Neural cell (in vitro differentiated cells): ENCODE measurements at regions not wholly inside any gene's neighbourhood (a gene's known extent, or its start where the extent isn't known, plus 50 kb on each side); places are given as distances from the start of the nearest gene placed in this dataset.

Source experiments
- H2AFZ ChIP-seq: fragments of 200-600, 300-800 bp; sonication (generic), shearing (Covaris generic); 2 replicates; pipeline ENCODE4 v1.6.0; 2014; ENCODE audit warnings: low read depth, mild to moderate bottlenecking, antibody characterized with exemption, low read length, moderate library complexity
- H3F3A ChIP-seq: fragments of 200-600 bp; shearing (Covaris generic); 2 replicates; pipeline ENCODE4 v1.6.1; 2016; ENCODE audit warnings: mild to moderate bottlenecking, moderate library complexity, mixed read lengths, antibody characterized with exemption, low read length; ENCODE audit not compliant: insufficient read depth, poor library complexity, severe bottlenecking
- H3K27ac ChIP-seq: fragments of 200-600, 300-800 bp; sonication (generic), shearing (Covaris generic); 2 replicates; pipeline ENCODE4 v1.5.1; 2014; ENCODE audit warnings: mild to moderate bottlenecking, low read length, moderate library complexity
- H3K27me3 ChIP-seq: fragments of 300-800, 200-600 bp; sonication (generic), shearing (Covaris generic); 2 replicates; pipeline ENCODE4 v1.6.0; 2014; ENCODE audit warnings: mild to moderate bottlenecking, low read depth, low read length, moderate library complexity; ENCODE audit not compliant: insufficient read depth
- H3K36me3 ChIP-seq: fragments of 300-800, 200-600 bp; sonication (generic), shearing (Covaris generic); 2 replicates; pipeline ENCODE4 v1.5.1; 2014; ENCODE audit warnings: mild to moderate bottlenecking, antibody characterized with exemption, low read length, moderate library complexity; ENCODE audit not compliant: insufficient read depth
- H3K4me2 ChIP-seq: fragments of 300-800, 200-600 bp; sonication (generic), shearing (Covaris generic); 2 replicates; pipeline ENCODE4 v1.6.0; 2014; ENCODE audit warnings: mild to moderate bottlenecking, low read length
- H3K4me3 ChIP-seq: fragments of 300-800, 200-600 bp; sonication (generic), shearing (Covaris generic); 2 replicates; pipeline ENCODE4 v1.5.1; 2014; ENCODE audit warnings: mild to moderate bottlenecking, low read length, moderate library complexity
- H3K79me2 ChIP-seq: fragments of 200-600 bp; shearing (Covaris generic); replicated peaks from 2 replicates; pipeline ENCODE4 v1.6.0; 2014; ENCODE audit warnings: mild to moderate bottlenecking, low read length, moderate library complexity; ENCODE audit not compliant: insufficient read depth
- H3K9ac ChIP-seq: fragments of 300-800, 200-600 bp; sonication (generic), shearing (Covaris generic); 2 replicates; pipeline ENCODE4 v1.6.1; 2016; ENCODE audit warnings: mild to moderate bottlenecking, low read length, mixed read lengths
- H3K9me2 ChIP-seq: fragments of 200-600 bp; shearing (Covaris generic); 2 replicates; pipeline ENCODE4 v1.6.1; 2016; ENCODE audit warnings: mild to moderate bottlenecking, low read length, mixed read lengths; ENCODE audit not compliant: insufficient read depth
- H3K9me3 ChIP-seq: fragments of 200-600, 300-800 bp; sonication (generic), shearing (Covaris generic); 2 replicates; pipeline ENCODE4 v1.6.1; 2016; ENCODE audit warnings: mild to moderate bottlenecking, mixed run types, low read length, moderate library complexity, mixed read lengths
- H4K20me1 ChIP-seq: fragments of 200-600 bp; shearing (Covaris generic); 2 replicates; pipeline ENCODE4 v1.6.1; 2016; ENCODE audit warnings: mild to moderate bottlenecking, mixed run types; ENCODE audit not compliant: insufficient read depth
- EP300 ChIP-seq: fragments of 450-650 bp; conservative IDR thresholded peaks from 2 replicates; pipeline ENCODE4 v1.6.1; 2014; ENCODE audit warnings: antibody characterized with exemption, mild to moderate bottlenecking, moderate library complexity; ENCODE audit not compliant: poor library complexity, severe bottlenecking
- EZH2 ChIP-seq: fragments of 200-600, 300-800 bp; shearing (Covaris generic), sonication (generic); IDR thresholded peaks from 2 replicates; pipeline ENCODE4 v1.6.1; 2014; ENCODE audit warnings: antibody characterized with exemption, low read length, borderline replicate concordance, mild to moderate bottlenecking; ENCODE audit not compliant: insufficient read depth, poor library complexity, severe bottlenecking
- MXI1 ChIP-seq: fragments of 450-650 bp; conservative IDR thresholded peaks from 2 replicates; pipeline ENCODE4 v1.6.1; 2014; ENCODE audit warnings: antibody characterized with exemption, mild to moderate bottlenecking; ENCODE audit not compliant: poor library complexity, severe bottlenecking
- POLR2AphosphoS5 ChIP-seq: IDR thresholded peaks from 2 replicates; pipeline ENCODE4 v1.6.1; 2012
- RAD21 ChIP-seq: fragments of 450-650 bp; conservative IDR thresholded peaks from 2 replicates; pipeline ENCODE4 v1.6.1; 2014; ENCODE audit warnings: antibody characterized with exemption, mild to moderate bottlenecking, moderate library complexity
- SMC3 ChIP-seq: fragments of 450-650 bp; conservative IDR thresholded peaks from 2 replicates; pipeline ENCODE4 v1.6.1; 2014; ENCODE audit warnings: antibody characterized with exemption, mild to moderate bottlenecking, moderate library complexity; ENCODE audit not compliant: poor library complexity
- TAF1 ChIP-seq: IDR thresholded peaks from 2 replicates; pipeline ENCODE4 v1.6.1; 2012; ENCODE audit warnings: low read depth
- TF ChIP-seq, protein P1 (sequence below): fragments of 450-650 bp; IDR thresholded peaks from 2 replicates; pipeline ENCODE4 v1.5.1; 2014; ENCODE audit warnings: antibody characterized with exemption, mild to moderate bottlenecking, moderate library complexity; ENCODE audit not compliant: poor library complexity, severe bottlenecking
- TF ChIP-seq, protein P2 (sequence below): IDR thresholded peaks from 2 replicates; pipeline ENCODE4 v1.6.1; 2012; ENCODE audit warnings: borderline replicate concordance

DNA sequence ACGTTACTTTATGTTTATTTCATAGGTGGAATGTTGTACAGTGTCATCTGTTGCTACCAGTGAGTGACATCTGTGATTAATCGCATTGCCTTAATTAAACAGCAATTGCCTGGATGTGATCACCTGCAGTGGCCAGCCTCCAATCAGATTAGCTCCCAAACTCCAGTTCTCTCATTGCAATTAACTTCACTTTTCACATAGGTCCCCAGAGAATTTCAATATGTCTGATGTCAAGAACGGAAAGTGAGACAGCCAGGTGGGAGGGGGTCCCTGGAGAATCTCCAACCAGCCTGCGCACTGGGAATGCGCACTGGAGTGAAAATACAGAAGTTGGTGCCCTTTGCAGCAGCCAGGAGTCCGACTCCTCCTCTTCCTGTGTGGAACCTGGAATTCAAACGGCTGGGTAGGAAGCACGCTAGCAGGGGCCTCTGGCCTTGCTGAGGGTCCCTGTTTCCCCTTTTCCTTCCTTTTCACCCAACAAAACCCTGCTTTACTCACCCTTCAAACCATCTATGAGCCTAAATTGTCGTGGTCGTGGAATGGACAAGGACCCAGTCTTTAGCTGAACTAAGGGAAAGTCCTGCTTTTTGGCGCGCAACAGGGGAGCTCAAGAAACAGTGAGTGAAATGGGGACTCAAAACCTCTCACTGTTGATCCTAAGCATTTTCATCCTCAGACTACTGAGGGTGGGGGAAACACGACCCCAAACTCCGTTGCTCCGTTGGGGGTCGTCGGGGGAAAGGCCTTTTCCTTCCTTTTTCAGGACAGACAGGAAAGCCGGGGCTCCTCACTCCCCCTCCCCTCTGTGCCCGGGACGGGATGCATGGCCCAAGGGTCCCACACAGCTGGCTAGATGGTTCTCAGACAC is 1355.5 kb upstream of the LRRTM3 start:
- Histone ChIP-seq H3K27me3 (no peaks in the 10 kb centered on the region), H3K9me3 (no peaks in the 10 kb centered on the region), H3K9me2 (no peaks in the 10 kb centered on the region), H3K4me2 (no peak overlapping the region), H3K27ac (no peak overlapping the region), H3K79me2 (no peaks in the 10 kb centered on the region), H2AFZ (no peak overlapping the region), H3K4me3 (no peak overlapping the region), H4K20me1 (no peaks in the 10 kb centered on the region), H3K36me3 (no peaks in the 10 kb centered on the region), H3F3A (no peaks in the 10 kb centered on the region), H3K9ac (no peak overlapping the region)
- TF ChIP-seq MXI1, result no peak
- TF ChIP-seq EP300, result no peak
- TF ChIP-seq POLR2AphosphoS5, result no peak
- TF ChIP-seq TAF1, result no peak
- TF ChIP-seq SMC3, result no peak
- no peak for TF ChIP-seq RAD21
- TF ChIP-seq EZH2, result no peak
- TF ChIP-seq, protein P1, sequence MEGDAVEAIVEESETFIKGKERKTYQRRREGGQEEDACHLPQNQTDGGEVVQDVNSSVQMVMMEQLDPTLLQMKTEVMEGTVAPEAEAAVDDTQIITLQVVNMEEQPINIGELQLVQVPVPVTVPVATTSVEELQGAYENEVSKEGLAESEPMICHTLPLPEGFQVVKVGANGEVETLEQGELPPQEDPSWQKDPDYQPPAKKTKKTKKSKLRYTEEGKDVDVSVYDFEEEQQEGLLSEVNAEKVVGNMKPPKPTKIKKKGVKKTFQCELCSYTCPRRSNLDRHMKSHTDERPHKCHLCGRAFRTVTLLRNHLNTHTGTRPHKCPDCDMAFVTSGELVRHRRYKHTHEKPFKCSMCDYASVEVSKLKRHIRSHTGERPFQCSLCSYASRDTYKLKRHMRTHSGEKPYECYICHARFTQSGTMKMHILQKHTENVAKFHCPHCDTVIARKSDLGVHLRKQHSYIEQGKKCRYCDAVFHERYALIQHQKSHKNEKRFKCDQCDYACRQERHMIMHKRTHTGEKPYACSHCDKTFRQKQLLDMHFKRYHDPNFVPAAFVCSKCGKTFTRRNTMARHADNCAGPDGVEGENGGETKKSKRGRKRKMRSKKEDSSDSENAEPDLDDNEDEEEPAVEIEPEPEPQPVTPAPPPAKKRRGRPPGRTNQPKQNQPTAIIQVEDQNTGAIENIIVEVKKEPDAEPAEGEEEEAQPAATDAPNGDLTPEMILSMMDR, result no peak

DNA sequence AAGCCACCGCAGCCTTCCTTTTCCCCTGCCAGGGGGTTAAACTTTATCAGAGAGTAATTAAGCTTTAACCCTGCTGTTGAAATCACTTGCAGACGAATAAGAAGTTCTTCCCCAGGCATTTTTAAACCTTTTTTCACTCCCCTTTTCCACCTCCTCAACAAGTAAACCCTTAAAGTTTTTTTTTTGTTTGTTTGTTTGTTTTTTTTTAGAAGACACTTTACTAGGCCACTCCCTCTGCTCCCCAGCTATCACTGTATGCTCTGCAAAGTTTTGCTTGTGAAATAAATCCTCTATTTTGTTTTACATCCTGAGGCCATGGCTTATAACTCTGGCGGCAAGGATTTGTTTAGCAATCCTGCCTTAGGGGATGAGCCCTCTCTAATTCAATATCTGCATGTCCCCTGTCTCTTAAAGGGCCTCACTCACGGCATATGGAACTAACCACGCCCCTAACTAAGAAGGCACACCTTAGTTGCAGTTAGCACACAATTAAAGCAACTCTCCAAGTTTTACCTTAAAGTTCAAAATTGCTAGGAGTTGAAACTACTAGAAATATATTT is 1354.7 kb upstream of the LRRTM3 start:
- Histone ChIP-seq H3K4me2 (no peak overlapping the region), H3K9me3 (no peaks in the 10 kb centered on the region), H3K9me2 (no peaks in the 10 kb centered on the region), H3K36me3 (no peaks in the 10 kb centered on the region), H3K27me3 (no peaks in the 10 kb centered on the region), H3K9ac (no peak overlapping the region), H2AFZ (no peak overlapping the region), H4K20me1 (no peaks in the 10 kb centered on the region), H3K27ac (no peak overlapping the region), H3K79me2 (no peaks in the 10 kb centered on the region), H3F3A (no peaks in the 10 kb centered on the region), H3K4me3 (no peak overlapping the region)
- TF ChIP-seq MXI1, result no peak
- TF ChIP-seq TAF1, result no peak
- TF ChIP-seq, protein P2, sequence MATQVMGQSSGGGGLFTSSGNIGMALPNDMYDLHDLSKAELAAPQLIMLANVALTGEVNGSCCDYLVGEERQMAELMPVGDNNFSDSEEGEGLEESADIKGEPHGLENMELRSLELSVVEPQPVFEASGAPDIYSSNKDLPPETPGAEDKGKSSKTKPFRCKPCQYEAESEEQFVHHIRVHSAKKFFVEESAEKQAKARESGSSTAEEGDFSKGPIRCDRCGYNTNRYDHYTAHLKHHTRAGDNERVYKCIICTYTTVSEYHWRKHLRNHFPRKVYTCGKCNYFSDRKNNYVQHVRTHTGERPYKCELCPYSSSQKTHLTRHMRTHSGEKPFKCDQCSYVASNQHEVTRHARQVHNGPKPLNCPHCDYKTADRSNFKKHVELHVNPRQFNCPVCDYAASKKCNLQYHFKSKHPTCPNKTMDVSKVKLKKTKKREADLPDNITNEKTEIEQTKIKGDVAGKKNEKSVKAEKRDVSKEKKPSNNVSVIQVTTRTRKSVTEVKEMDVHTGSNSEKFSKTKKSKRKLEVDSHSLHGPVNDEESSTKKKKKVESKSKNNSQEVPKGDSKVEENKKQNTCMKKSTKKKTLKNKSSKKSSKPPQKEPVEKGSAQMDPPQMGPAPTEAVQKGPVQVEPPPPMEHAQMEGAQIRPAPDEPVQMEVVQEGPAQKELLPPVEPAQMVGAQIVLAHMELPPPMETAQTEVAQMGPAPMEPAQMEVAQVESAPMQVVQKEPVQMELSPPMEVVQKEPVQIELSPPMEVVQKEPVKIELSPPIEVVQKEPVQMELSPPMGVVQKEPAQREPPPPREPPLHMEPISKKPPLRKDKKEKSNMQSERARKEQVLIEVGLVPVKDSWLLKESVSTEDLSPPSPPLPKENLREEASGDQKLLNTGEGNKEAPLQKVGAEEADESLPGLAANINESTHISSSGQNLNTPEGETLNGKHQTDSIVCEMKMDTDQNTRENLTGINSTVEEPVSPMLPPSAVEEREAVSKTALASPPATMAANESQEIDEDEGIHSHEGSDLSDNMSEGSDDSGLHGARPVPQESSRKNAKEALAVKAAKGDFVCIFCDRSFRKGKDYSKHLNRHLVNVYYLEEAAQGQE, result no peak
- no peak for TF ChIP-seq SMC3
- no peak for TF ChIP-seq EP300
- TF ChIP-seq POLR2AphosphoS5, result no peak
- no peak for TF ChIP-seq RAD21
- TF ChIP-seq, protein P1, result no peak
- no peak for TF ChIP-seq EZH2
